ENCODE measurements at regions not wholly inside any gene's neighbourhood (a gene's known extent, or its start where the extent isn't known, plus 50 kb on each side); places are given as distances from the start of the nearest gene placed in this dataset.

DNA sequence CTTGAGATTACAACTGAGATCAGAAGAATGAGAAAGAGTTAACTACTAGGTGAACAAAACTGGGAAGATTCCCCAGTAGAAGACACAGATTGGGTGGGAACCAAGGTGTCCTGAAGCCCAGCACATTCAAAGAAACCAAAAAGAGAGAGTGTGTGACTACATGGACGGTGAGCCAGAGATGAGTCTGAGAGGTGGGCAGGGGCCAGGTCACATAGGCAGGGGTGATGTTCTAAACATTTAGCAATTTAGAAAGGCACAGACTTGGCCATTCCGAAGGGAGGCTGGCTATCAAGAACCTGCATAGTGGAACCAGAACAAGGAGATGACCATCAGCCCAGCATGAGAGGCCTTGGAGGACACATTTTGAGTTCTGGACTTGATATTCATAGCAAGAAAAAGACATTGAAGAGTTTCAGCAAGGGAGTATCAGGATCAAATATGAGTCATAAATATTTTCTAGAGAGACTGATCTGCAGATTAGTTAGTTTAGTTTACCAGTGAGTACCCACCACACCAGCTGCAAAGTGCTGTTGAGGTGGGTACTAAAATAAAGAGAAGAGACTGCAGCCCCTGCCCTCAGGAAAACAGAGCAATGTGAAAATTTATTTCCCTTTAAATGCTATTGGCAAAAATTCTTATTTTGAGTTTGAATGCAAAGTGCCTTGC, 340.5 kb upstream of the PRDM1 start:
- no peak overlapping the region for H3K9ac ChIP-seq (replicated peaks; ENCODE audit: extremely low read depth, insufficient read depth, low read length)
- H3K27ac ChIP-seq (ENCODE audit: insufficient read depth, low read depth, low read length): no peak overlapping the region
- intact Hi-C loops (cut with micrococcal nuclease): no loop called here
- no peak overlapping the region for H3K4me3 ChIP-seq (replicated peaks in 1 of 3; ENCODE audit: insufficient read depth in 1 of 3, low read depth in 1 of 3, low read length in 3 of 3)
- dilution Hi-C loops (cut with MboI; ENCODE audit: extremely low pct_ligation_motif_present, low sequenced_read_pairs): no loop called here
- DNase-seq (ENCODE audit: low read depth, low spot score) (no peak), FAIRE-seq (no peak)
- H3K27me3 ChIP-seq (ENCODE audit: control insufficient read depth in 2 of 2, insufficient read depth in 2 of 2, low read length in 2 of 2): peaks cover 3 to 4% of the 10 kb centered on the region in 2 experiments
- no peaks in the 10 kb centered on the region for H3K9me3 ChIP-seq (replicated peaks; ENCODE audit: control insufficient read depth, insufficient read depth, low read length)
- no peaks in the 10 kb centered on the region for H3K4me1 ChIP-seq (ENCODE audit: control insufficient read depth, extremely low read depth, insufficient read depth, low read length)
- H2AFZ ChIP-seq (ENCODE audit: low read depth, low read length): no peak overlapping the region
- H3K4me2 ChIP-seq (ENCODE audit: insufficient read depth, low read length): no peak overlapping the region
- no peaks in the 10 kb centered on the region for H4K20me1 ChIP-seq (replicated peaks; ENCODE audit: control insufficient read depth, extremely low read depth, insufficient read depth, low read length)
- TF ChIP-seq, protein P1, sequence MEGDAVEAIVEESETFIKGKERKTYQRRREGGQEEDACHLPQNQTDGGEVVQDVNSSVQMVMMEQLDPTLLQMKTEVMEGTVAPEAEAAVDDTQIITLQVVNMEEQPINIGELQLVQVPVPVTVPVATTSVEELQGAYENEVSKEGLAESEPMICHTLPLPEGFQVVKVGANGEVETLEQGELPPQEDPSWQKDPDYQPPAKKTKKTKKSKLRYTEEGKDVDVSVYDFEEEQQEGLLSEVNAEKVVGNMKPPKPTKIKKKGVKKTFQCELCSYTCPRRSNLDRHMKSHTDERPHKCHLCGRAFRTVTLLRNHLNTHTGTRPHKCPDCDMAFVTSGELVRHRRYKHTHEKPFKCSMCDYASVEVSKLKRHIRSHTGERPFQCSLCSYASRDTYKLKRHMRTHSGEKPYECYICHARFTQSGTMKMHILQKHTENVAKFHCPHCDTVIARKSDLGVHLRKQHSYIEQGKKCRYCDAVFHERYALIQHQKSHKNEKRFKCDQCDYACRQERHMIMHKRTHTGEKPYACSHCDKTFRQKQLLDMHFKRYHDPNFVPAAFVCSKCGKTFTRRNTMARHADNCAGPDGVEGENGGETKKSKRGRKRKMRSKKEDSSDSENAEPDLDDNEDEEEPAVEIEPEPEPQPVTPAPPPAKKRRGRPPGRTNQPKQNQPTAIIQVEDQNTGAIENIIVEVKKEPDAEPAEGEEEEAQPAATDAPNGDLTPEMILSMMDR (IDR thresholded peaks at IDR 0.05; ENCODE audit: extremely low read depth in 1 of 2, insufficient read depth in 1 of 2, low read depth in 1 of 2, low read length in 2 of 2): no peak
- TF ChIP-seq GATA2 (IDR thresholded peaks at IDR 0.05; ENCODE audit: insufficient read depth, insufficient read length, low read depth, low read length): no peak
- no peak for TF ChIP-seq FOS (IDR thresholded peaks at IDR 0.05; ENCODE audit: borderline replicate concordance, insufficient read depth, low read length)
- CTCF ChIA-PET: interaction anchor here (0.8 kb wide), 1 partner anchor 49 kb away, joined by 3 read pairs; no protein-coding TSS in a partner anchor
- BruUV-seq (replicated peaks): no TSS peak
- H3K79me2 ChIP-seq (ENCODE audit: control insufficient read depth, insufficient read depth, low read length): no peaks in the 10 kb centered on the region
- POLR2A ChIA-PET: no interaction called here
- no peaks in the 10 kb centered on the region for H3K9me1 ChIP-seq (replicated peaks; ENCODE audit: control insufficient read depth, extremely low read depth, insufficient read depth, low read length)
- H3K36me3 ChIP-seq (ENCODE audit: control insufficient read depth in 2 of 2, extremely low read depth in 1 of 2, insufficient read depth in 2 of 2, low read length in 2 of 2): no peaks in the 10 kb centered on the region

DNA sequence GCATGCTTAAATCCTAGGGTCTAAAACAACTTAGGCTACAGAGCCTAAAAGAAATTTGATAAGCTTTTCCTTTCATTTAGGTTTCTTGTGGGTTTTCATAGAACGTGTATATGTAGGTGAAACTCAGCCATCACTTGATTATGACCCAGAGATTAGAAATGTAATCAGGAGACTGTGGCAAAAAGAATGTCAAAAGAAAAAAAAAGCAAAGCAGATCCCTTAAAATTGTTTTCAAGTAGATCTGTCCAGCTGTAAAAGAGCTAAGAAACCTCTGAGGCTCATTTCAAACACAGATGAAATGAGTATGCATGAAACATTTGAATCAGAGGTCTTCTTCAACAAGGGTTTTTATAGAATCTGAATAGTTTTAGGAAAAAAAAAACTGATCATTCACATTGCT, 341.3 kb upstream of the PRDM1 start:
- Histone ChIP-seq H3K4me1 (ENCODE audit: control insufficient read depth, extremely low read depth, insufficient read depth, low read length) (no peaks in the 10 kb centered on the region), H3K36me3 (ENCODE audit: control insufficient read depth in 2 of 2, extremely low read depth in 1 of 2, insufficient read depth in 2 of 2, low read length in 2 of 2) (no peaks in the 10 kb centered on the region), H2AFZ (ENCODE audit: low read depth, low read length) (no peak overlapping the region), H4K20me1 (replicated peaks; ENCODE audit: control insufficient read depth, extremely low read depth, insufficient read depth, low read length) (no peaks in the 10 kb centered on the region), H3K9ac (replicated peaks; ENCODE audit: extremely low read depth, insufficient read depth, low read length) (no peak overlapping the region), H3K4me2 (ENCODE audit: insufficient read depth, low read length) (no peak overlapping the region), H3K4me3 (replicated peaks in 1 of 3; ENCODE audit: insufficient read depth in 1 of 3, low read depth in 1 of 3, low read length in 3 of 3) (no peak overlapping the region), H3K27ac (ENCODE audit: insufficient read depth, low read depth, low read length) (no peak overlapping the region), H3K9me3 (replicated peaks; ENCODE audit: control insufficient read depth, insufficient read depth, low read length) (no peaks in the 10 kb centered on the region), H3K27me3 (ENCODE audit: control insufficient read depth in 2 of 2, insufficient read depth in 2 of 2, low read length in 2 of 2) (peaks cover 3 to 4% of the 10 kb centered on the region in 2 experiments), H3K9me1 (replicated peaks; ENCODE audit: control insufficient read depth, extremely low read depth, insufficient read depth, low read length) (no peaks in the 10 kb centered on the region), H3K79me2 (ENCODE audit: control insufficient read depth, insufficient read depth, low read length) (no peaks in the 10 kb centered on the region)
- TF ChIP-seq EZH2 (IDR thresholded peaks at IDR 0.05; ENCODE audit: borderline replicate concordance, low read depth, low read length, severe bottlenecking): no peak
- TF ChIP-seq FOS (IDR thresholded peaks at IDR 0.05; ENCODE audit: borderline replicate concordance, insufficient read depth, low read length): no peak
- TF ChIP-seq, protein P1 (IDR thresholded peaks at IDR 0.05; ENCODE audit: extremely low read depth in 1 of 2, insufficient read depth in 1 of 2, low read depth in 1 of 2, low read length in 2 of 2): no peak
- TF ChIP-seq MYC (IDR thresholded peaks at IDR 0.05; ENCODE audit: low read depth, low read length): no peak
- no peak for TF ChIP-seq GATA2 (IDR thresholded peaks at IDR 0.05; ENCODE audit: insufficient read depth, insufficient read length, low read depth, low read length)
- DNase-seq (ENCODE audit: low read depth, low spot score) (no peak), FAIRE-seq (no peak)
- ChIA-PET POLR2A (no interaction called here), CTCF (interaction anchor here (0.8 to 1.1 kb wide), 2 partner anchors 12 to 50 kb away, joined by 3 to 4 read pairs; no protein-coding TSS in a partner anchor)
- dilution Hi-C loops (cut with MboI; ENCODE audit: extremely low pct_ligation_motif_present, low sequenced_read_pairs) (no loop called here), intact Hi-C loops (cut with micrococcal nuclease) (no loop called here)
- BruUV-seq (replicated peaks): no TSS peak
